ENCODE measurements at regions not wholly inside any gene's neighbourhood (a gene's known extent, or its start where the extent isn't known, plus 50 kb on each side); places are given as distances from the start of the nearest gene placed in this dataset.

- Histone ChIP-seq H3K9me3 (no peaks in the 10 kb centered on the region), H3K4me1 (no peaks in the 10 kb centered on the region), H3K4me3 (no peak overlapping the region), H3K27me3 (no peaks in the 10 kb centered on the region), H3K27ac (no peak overlapping the region), H3K36me3 (no peaks in the 10 kb centered on the region)
- TF ChIP-seq POLR2AphosphoS5 (IDR thresholded peaks at IDR 0.05) = no peak
- no peak for TF ChIP-seq CTCF (IDR thresholded peaks at IDR 0.05)
- no peak for TF ChIP-seq POLR2A (IDR thresholded peaks at IDR 0.05)
- intact Hi-C loops (cut with DNase I; ENCODE audit: low total_unique reads) = no loop called here
- DNase-seq (ENCODE audit: low spot score in 2 of 2) = no peak
Observed at GRCh38 chr6:71725126-71725470, 161.3 kb upstream of the RIMS1 start.

- no peak overlapping the region for H3K4me3 ChIP-seq
- DNase-seq (ENCODE audit: low spot score in 2 of 2) = no peak
- no peaks in the 10 kb centered on the region for H3K9me3 ChIP-seq
- no peaks in the 10 kb centered on the region for H3K27me3 ChIP-seq
- intact Hi-C loops (cut with DNase I; ENCODE audit: low total_unique reads) = no loop called here
- H3K27ac ChIP-seq = no peak overlapping the region
- no peaks in the 10 kb centered on the region for H3K4me1 ChIP-seq
- H3K36me3 ChIP-seq = no peaks in the 10 kb centered on the region
- TF ChIP-seq POLR2A (IDR thresholded peaks at IDR 0.05) (no peak), POLR2AphosphoS5 (IDR thresholded peaks at IDR 0.05) (no peak), CTCF (IDR thresholded peaks at IDR 0.05) (no peak)
Observed at GRCh38 chr6:71726121-71726520, 160.2 kb upstream of the RIMS1 start.

- intact Hi-C loops (cut with DNase I; ENCODE audit: low total_unique reads) = no loop called here
- H3K27ac ChIP-seq = no peak overlapping the region
- TF ChIP-seq POLR2A (IDR thresholded peaks at IDR 0.05) (no peak), CTCF (IDR thresholded peaks at IDR 0.05) (no peak), POLR2AphosphoS5 (IDR thresholded peaks at IDR 0.05) (no peak)
- no peaks in the 10 kb centered on the region for H3K27me3 ChIP-seq
- H3K36me3 ChIP-seq = no peaks in the 10 kb centered on the region
- no peak overlapping the region for H3K4me3 ChIP-seq
- no peaks in the 10 kb centered on the region for H3K9me3 ChIP-seq
- DNase-seq (ENCODE audit: low spot score in 2 of 2) = no peak
- no peaks in the 10 kb centered on the region for H3K4me1 ChIP-seq
Observed at GRCh38 chr6:71727632-71728294, 158.6 kb upstream of the RIMS1 start.

- no peaks in the 10 kb centered on the region for H3K36me3 ChIP-seq
- no peak for TF ChIP-seq CTCF (IDR thresholded peaks at IDR 0.05)
- TF ChIP-seq POLR2A (IDR thresholded peaks at IDR 0.05) = no peak
- no peak for TF ChIP-seq POLR2AphosphoS5 (IDR thresholded peaks at IDR 0.05)
- intact Hi-C loops (cut with DNase I; ENCODE audit: low total_unique reads) = no loop called here
- no peaks in the 10 kb centered on the region for H3K4me1 ChIP-seq
- H3K4me3 ChIP-seq = no peak overlapping the region
- H3K27me3 ChIP-seq = no peaks in the 10 kb centered on the region
- no peaks in the 10 kb centered on the region for H3K9me3 ChIP-seq
- no peak for DNase-seq (ENCODE audit: low spot score in 2 of 2)
- H3K27ac ChIP-seq = no peak overlapping the region
Observed at GRCh38 chr6:71730284-71730683, 156.1 kb upstream of the RIMS1 start.

- TF ChIP-seq POLR2A (IDR thresholded peaks at IDR 0.05) = no peak
- no peak for TF ChIP-seq POLR2AphosphoS5 (IDR thresholded peaks at IDR 0.05)
- no peak for TF ChIP-seq CTCF (IDR thresholded peaks at IDR 0.05)
- H3K4me3 ChIP-seq = no peak overlapping the region
- no peaks in the 10 kb centered on the region for H3K4me1 ChIP-seq
- intact Hi-C loops (cut with DNase I; ENCODE audit: low total_unique reads) = no loop called here
- no peak overlapping the region for H3K27ac ChIP-seq
- no peak for DNase-seq (ENCODE audit: low spot score in 2 of 2)
- H3K9me3 ChIP-seq = no peaks in the 10 kb centered on the region
- no peaks in the 10 kb centered on the region for H3K36me3 ChIP-seq
- H3K27me3 ChIP-seq = no peaks in the 10 kb centered on the region
Observed at GRCh38 chr6:71733970-71734899, 152.1 kb upstream of the RIMS1 start.

Data from breast epithelium (tissue), 4 donors.